D721Med (cell line): ENCODE measurements at regions not wholly inside any gene's neighbourhood (a gene's known extent, or its start where the extent isn't known, plus 50 kb on each side); places are given as distances from the start of the nearest gene placed in this dataset.

Experiments used
- DNase-seq: peaks from one replicate; pipeline ENCODE4 v3.0.0; 2011; ENCODE audit warnings: low spot score; ENCODE audit not compliant: insufficient read length
- FAIRE-seq: peaks from 2 replicates; lab custom pipeline; 2011; peaks lifted over from hg19 to GRCh38; lab: Jason Lieb, UNC
- TF ChIP-seq, protein P1 (sequence below): IDR thresholded peaks from 2 replicates; pipeline ENCODE4 v1.5.1; 2012; ENCODE audit warnings: mild to moderate bottlenecking, control low read depth; ENCODE audit not compliant: insufficient read depth; ENCODE audit errors: missing control alignments

DNA sequence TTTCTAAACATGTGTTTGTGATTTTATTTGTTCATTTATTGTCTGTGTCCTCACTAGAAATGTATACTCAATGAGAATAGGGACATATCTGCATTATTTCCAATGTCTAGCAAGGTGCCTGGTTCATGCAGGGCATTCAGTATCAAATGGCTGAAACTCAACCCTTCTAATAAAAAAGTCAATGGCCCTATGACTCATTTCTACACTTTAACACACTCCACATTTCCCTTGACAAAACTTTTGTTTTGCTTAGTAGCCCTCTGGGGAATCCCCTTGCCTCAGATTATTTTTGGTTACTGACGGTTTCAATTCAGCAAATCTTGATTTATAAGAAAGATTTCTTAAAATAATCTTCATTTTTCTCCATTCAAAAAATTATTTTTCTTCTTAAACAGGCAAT lies 206.0 kb upstream of the DMRTA1 start:
- DNase-seq (no peak), FAIRE-seq (no peak)
- TF ChIP-seq, protein P1, sequence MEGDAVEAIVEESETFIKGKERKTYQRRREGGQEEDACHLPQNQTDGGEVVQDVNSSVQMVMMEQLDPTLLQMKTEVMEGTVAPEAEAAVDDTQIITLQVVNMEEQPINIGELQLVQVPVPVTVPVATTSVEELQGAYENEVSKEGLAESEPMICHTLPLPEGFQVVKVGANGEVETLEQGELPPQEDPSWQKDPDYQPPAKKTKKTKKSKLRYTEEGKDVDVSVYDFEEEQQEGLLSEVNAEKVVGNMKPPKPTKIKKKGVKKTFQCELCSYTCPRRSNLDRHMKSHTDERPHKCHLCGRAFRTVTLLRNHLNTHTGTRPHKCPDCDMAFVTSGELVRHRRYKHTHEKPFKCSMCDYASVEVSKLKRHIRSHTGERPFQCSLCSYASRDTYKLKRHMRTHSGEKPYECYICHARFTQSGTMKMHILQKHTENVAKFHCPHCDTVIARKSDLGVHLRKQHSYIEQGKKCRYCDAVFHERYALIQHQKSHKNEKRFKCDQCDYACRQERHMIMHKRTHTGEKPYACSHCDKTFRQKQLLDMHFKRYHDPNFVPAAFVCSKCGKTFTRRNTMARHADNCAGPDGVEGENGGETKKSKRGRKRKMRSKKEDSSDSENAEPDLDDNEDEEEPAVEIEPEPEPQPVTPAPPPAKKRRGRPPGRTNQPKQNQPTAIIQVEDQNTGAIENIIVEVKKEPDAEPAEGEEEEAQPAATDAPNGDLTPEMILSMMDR = no peak

DNA sequence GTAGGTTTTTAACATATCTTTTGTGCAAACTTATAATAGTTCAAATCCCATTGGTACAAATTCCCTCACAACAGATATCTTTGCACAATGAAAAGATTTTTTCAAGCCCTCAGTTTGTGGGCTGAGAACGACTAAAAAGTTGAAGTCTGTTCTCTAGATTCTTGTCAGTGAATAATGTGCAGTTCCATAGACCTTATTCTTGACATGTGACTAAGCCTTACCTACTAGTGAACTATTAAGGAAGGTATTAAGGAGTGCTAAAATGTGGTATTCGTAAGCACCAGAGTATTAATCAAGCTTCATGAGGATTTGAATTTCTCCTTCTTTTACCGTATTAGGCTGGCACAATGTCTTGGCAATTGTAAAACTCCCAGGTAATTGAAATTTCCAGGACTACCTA lies 205.6 kb upstream of the DMRTA1 start:
- FAIRE-seq (no peak), DNase-seq (no peak)
- TF ChIP-seq, protein P1 = no peak

DNA sequence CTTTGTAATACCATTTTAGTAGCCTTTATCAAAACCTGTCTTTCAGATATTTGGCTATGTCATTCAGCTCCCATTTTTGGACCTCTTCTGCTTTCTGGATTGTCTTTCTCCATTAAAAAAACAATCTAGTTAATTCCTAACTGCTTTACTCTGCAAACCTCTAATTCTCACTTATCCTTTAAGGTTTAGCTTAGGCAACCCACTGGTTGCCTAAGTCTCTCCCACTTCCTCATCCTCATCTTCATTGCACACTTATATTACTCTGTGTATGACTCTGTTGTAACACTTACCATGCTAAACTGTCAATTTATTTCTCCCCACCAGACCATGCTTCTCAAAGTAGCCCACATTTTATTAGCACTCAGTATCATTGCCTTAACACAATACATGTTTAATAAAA lies 205.0 kb upstream of the DMRTA1 start:
- FAIRE-seq (no peak), DNase-seq (no peak)
- TF ChIP-seq, protein P1 = no peak

DNA sequence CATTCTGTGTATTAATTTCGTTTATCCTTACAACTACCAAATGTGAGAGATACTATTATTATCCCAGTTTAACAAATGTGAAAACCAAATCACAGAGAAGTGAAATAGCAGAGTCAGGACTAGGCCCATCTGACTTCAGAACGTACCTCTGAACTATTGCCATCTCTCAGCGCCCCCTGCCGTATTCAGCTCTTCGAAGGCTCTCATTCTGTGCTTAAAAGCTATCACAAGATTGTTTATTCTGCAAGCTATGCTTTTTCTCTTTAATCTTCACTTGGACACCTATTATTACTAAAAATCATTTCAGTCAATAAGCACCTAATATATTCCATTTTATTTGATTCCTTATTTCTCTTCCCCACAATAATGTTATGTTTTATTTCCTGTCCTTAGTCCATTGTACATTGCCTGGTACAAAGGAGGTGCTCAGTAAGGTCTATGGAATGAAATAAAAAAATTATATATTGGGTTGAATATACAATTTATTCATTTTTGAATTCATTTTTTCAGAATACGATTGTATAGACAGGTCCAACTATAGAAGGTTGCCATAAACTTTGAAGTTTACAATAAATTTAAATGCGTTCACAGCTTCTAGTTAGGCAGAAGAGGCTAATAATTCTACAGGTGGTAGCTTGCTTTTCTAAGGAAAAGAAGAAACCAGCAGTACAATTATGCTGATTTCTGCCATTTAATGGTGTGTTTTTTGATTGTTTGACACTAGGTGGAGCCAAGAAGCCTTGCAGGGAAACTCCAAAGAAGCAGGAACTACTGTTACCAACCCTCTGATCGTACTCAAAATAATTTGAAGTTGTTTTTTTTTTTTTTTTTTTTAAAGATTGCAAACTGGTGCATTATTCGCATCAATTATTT lies 202.2 kb upstream of the DMRTA1 start:
- DNase-seq (no peak), FAIRE-seq (no peak)
- TF ChIP-seq, protein P1 = peak; percentile 60

DNA sequence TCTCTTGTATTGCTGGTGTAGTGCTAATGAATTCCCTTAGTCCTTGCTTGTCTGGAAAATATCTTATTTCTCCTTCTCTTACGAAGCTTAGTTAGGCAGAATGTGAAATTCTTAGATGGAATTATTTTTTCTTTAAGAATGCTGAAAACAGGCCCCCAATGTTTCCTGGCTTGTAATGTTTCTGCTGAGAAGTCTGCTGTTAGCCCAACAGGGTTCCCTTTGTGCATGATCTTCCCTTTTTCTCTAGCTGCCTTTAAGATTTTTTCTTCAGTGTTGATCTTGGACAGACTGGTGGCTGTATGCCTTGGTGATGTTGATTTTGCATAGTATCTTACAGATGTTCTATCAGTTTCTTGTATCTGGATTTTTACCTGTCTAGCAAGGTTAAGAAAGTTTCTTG lies 191.3 kb upstream of the DMRTA1 start:
- TF ChIP-seq, protein P1 = no peak
- no peak for FAIRE-seq
- DNase-seq = no peak

DNA sequence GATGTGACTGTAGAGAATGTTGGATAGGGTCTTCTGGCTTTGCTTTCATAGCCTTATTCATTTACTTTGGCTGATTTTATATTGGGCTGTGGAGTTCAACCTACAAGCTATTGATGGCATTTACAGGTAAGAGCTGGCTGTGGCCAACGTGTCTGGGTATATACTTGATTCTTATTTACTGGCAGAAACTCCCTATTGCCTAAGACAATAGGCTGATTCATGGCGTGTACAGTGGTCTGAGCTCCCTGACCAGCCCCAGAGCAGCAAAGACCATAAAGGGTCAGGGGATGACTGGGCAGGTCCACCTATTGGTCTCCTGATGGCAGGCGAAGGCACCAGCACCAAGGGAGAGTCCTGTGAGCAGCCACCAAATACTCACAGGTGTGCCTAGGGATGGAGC lies 190.2 kb upstream of the DMRTA1 start:
- TF ChIP-seq, protein P1 = no peak
- FAIRE-seq (no peak), DNase-seq (no peak)

DNA sequence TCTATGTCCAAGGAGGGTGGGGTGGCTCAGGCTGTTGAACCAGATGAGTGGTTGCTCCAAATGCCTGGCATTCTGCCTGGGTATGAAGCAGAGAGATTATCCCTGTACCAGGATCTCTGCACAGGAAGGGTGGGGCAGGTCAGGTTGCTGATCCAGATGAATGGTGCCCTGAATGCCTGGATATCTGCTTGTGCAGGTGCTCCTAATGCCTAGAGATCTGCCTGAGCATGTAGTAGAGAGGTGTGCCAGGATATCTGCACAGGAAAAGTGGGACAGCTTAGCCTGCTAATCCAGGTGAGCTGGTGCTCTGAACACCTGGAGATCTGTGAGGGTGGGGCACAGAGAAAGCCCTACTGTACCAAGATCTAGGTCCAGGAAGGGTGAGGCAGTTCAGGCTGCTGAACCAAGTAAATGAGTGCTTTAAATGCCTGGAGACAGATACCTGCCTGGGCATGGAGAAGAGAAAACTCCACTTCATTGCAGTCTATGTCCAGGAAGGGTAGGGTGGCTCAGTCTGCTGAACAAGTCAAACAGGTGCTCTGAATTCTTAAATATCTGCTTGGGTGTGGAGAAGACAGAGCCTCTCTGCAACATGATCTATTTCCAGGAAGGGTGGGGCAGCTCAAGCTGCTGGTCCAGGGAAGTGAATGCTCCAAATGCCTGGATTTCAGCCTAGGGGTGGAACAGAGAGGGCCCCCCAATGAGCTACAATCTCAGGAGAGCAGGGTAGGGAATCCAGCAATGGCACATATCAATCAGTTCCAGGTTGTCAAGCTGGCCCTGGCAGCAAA lies 189.4 kb upstream of the DMRTA1 start:
- TF ChIP-seq, protein P1 = no peak
- DNase-seq = no peak
- FAIRE-seq = no peak
